NCI-H2107 treated with DMSO at 0.1 percent for 48 hours (cell line): ENCODE measurements at regions not wholly inside any gene's neighbourhood (a gene's known extent, or its start where the extent isn't known, plus 50 kb on each side); places are given as distances from the start of the nearest gene placed in this dataset.
"Not testable (repeated sequence)": the region's sequence is repeated elsewhere in the genome, so short reads cannot be mapped to it uniquely, and the experiment has no call there.

Source experiments
- DNase-seq: peaks from one replicate; lab custom pipeline; 2025; ENCODE audit not compliant: unreplicated experiment; lab: John Stamatoyannopoulos, UW

DNA sequence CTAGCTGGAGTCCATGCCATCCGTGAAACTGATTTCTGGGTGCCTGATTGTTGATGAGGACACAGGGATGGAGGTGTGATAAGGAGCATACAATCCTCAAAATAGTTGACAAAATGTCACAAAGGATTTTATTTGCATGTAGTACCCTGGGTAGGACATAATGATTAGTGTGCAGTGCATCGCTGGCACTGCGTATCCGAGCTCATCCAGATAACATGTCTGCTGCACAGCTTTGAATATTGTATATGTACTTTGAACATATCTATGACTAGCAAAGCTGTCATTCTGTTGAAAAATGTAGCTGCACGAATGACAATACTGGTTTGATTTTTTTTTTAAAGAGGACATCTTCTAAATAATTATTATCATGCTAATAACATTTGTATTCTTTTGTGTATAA, 529.7 kb upstream of the FANCL start:
- no peak for DNase-seq

DNA sequence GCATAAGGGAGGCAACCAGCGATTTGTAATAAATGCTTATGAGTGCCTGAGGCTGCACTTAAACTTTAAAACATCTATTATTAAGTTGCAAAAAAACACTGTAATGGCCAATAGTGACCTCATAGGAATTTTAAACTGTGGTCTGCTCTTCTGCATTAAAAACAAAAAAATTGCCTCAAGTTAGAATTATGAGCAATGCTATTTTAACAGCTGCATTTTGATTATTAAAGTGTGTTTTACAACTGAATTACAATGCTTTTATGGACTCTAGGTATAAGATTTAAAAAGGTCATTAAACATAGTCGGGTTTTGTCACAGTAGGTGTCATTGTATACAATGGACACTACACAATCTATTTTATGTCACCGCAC, 528.7 kb upstream of the FANCL start:
- DNase-seq = no peak

DNA sequence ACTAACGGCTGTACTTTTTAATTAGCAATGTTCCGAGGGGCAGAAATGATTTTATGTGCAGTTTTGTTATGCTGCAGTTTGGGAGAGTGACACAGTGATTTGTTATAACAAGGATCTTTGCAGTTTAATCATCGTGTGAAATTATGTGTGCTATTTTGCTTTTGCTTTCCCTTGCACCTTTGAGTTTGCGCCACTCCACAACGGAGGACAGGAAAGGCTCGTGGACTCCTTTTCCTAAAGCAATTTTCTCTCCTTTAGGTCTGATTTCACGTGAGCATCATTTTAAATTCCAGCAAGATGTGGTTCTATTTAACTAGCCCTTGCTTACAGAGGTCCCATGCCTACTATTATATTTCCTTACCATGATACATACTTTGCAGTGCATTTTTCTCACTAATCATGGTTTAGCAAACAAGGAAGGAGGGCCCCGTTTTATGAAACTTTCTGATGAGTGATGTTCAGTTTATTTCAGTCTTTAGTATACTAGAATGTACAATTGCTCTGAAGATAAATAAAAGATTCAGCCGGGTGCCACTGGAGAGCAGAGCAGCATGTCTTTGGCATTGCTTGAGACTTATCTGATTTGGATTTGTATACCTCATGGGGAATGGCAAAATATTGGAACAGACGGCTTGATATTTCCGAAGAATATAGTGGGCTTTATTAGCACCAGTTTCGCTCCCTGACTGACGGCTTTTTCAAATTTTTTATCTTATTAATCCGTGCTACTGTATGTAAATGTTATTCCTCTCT, 528.2 kb upstream of the FANCL start:
- DNase-seq = no peak

DNA sequence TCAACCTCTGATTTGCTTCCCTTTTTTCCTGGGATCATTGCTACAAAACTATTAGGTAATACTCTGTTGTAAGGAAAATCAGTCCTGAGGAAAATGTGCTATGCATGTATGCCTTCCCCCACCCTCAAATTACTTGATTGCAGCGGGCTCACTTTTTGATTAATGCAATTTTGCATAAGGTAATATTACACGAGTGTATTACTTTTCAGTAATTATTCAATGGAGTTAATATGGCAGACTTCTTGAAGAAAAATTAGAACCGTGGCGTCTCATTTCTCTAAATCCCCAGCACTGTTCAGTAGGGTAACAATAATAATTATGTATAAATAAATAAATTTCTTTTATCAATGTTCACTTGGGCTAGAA, 527.6 kb upstream of the FANCL start:
- DNase-seq = no peak

DNA sequence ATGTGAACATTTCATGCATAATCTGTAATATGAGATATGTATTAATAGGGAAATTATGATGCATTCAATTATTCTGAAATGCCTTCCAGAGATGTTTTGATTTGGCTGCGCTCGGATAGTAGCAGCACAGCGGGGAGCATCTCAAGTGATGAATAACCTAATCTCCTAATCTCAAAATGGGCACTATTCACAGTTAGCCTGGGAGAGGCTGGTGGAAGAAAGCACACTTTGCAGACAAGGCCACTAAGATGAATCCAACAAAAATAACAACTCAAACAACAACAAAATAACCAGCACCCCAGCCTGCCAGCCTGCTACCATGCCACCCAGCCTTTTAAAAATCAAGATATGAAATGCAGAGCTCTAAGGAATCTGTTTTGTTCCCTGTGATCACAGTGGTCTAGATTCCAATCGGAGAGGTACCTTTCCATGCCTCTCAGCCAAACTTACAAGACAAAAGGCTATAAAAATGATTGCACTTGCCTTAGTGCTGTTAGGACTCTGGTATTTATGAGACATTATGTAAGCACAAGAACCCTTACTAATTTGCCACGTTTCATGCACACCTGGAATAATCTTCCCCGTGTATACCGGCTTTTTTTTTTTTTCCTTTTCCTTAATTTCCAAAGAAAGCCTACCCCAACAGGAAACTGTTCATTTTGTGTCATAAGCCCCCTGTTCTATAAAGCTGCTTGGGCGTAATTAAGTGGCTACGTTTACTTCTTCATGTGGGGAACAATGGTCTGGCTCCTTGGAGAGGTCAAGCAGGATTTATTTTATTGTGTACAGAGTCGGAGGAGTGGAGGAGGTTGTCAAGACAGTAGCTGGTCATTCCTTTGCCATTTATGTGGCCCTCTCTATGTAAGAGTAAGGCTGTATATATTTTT, 526.9 kb upstream of the FANCL start:
- no peak for DNase-seq

DNA sequence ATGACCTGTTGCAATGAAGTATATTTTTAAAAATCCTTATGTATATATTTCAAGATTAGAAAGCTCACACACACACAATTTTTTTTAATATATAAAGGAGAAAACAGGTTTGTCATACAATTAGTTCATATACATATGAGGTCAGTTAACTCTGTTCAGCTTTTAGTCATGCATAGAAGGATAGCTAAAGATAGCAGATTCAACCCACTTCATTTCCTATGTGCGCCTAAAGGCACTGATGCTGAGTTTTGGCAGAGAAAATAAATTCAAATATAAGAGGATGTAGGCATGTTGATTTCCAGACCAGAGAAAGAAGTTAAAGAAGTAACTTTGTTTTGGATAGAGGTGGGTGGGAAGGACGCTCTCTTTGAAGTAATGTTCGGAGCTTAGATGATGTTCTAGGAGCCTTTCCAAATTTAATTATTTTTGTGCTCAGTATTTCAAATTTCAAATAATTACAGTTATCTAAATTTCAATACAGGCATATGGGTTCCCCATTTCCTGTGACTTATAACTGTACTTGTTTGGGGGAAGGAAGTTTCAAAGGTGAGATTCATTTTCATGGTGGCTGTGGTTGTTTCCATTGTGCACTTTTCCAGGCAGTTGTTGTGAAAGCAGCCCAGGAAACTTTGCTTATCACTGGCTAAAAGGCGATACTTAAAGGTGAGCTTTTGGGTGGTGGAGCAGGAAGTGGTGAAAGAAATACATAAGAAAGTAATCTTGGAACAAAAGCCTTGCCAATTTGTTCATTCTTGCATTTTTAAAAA, 523.4 kb upstream of the FANCL start:
- DNase-seq = no peak

DNA sequence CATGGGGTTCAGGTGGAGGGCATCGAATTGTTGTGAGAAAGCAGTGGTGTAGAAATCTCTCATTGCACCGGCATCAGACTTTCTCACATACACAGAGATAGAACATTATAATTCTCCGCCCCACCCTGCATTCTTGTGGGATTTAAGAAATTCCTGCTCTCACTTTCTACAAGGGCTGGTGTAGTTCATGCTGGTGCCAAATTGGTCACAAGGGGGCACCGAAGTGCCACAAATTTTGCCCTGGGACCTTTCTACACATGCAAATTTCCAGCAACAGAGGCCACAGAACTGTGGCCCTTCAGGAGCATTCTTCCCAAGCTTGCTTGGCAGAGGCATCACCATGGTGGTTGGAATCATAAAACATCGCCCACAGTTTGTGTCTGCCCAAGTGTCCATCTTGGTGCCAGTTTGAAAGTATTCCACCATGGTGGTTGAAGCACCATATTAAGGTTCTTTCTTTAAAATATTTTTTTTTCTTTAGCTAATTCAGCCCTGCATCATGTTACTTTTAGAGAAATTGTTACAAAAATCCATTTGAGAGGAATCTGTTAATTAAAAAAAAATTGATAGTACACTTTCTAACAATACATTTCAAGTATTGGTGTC, 521.2 kb upstream of the FANCL start:
- peak; percentile 31 for DNase-seq

DNA sequence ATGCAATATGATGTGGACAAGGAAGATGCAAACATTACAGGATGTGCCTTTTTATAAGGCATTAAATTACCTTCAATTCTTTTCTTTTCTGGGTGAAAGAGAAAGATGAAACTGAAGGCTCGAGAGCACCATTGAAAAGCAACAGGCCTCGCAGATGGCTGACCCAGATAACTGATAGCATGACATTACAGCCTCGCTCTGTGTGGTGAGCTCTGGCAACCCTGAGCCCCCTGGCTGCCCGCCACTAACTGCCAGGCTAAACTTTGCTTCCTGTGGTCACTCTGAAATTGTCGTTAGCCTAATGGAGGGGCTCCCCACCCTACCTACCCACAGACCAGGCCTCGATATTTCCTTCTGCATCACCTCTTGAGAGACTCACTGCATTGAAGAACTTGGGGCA, 516.8 kb upstream of the FANCL start:
- no peak for DNase-seq

DNA sequence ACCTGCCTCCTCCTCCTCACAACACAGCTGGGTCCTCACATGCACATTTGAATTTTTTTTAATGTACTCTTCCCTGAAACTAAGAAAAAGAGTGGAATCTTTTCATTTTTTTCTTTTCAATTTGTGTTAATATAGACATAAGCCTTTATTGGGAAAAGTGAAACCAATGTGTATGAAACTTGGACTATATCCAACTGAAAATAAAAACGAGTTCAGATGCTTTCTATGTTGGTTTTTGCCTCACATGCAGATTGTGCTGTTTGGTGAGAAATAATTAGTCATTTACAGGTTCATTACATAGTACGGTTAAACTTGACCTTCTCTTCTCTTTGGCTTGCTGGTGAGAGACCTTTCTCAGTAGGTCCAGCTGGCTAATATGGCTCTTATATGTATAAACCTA, 515.2 kb upstream of the FANCL start:
- DNase-seq = no peak

DNA sequence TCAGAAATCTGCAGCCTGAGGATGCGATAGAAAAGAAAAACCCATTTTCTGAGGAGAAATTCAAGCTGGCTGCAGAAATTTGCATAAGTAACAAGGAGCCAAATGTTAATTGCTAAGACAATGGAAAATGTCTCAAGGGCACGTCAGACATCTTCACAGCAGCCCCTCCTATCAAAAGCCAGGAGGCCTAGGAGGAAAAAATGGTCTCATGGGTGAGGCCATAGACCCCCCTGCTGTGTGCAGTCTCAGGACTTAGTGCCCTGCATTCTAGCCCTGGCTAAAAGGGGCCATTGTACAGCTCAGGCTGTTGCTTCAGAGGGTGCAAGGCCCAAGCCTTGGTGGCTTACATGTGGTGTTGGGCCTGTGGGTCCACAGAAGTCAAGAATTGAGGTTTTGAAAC, 511.4 kb upstream of the FANCL start:
- DNase-seq = not testable (repeated sequence)

DNA sequence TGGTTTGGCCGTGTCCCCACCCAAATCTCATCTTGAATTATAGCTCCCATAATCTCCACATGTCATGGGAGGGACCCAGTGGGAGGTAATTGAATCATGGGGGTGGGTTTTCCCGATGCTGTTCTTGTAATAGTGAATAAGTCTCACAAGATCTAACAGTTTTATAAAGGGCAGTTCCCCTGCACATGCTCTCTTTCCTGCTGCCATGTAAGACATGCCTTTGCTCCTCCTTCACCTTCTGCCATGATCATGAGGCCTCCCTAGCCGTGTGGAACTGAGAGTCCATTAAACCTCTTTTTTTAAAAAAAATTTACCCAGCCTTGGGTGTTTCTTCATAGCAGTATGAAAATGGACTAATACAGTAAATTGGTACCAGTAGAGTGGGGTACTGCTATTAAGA, 510.6 kb upstream of the FANCL start:
- not testable (repeated sequence) for DNase-seq

DNA sequence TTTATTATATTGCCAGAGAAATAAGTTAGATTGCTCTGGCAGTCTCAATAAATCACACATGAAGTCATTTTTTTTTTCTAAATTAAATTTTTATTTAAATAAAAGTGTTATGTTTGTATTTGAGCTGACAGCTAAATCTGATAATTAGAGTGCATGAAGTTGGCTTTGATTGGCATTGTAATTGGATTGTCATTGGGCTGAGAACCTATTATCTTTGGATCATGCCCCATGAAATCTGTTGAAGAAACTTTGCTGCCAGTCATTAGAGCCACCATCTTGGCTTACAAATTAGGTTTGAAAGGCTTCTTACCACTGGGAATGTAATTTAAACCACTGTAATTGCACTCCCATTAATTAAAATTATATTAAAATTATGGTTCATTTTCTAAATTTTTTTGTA, 507.9 kb upstream of the FANCL start:
- no peak for DNase-seq

DNA sequence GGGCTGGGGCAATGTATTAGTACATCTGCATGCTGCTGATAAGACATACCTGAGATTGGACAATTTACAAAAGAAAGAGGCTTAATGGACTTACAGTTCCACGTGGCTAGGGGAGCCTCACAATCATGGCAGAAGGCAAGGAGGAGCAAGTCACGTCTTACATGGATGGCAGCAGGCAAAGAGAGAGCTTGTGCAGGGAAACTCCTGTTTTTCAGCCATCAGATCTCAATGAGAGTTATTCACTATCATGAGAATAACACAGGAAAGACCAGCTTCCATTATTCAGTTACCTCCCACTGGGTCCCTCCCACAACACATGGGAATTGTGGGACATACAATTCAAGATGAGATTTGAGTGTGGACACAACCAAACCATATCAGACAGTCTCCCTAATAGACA, 504.2 kb upstream of the FANCL start:
- not testable (repeated sequence) for DNase-seq

DNA sequence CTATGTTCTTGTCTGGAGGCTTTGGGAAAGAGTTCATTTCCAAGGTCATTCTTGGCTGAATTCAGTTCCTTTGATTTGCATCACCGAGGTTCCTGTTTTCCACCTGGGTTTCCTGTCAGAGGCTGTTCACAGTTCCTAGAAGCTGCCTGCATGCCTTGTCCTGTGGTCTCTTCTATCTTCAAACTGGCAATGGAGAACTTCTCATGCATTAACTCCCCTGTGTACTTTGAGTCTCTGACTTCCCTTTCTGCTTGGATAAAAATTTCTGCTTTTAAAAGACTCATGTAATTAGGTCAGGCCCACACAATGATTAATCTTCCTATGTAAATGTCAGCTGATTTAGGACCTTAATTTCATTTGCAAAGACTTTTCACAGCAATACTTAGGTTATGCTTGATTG, 499.3 kb upstream of the FANCL start:
- DNase-seq = no peak

DNA sequence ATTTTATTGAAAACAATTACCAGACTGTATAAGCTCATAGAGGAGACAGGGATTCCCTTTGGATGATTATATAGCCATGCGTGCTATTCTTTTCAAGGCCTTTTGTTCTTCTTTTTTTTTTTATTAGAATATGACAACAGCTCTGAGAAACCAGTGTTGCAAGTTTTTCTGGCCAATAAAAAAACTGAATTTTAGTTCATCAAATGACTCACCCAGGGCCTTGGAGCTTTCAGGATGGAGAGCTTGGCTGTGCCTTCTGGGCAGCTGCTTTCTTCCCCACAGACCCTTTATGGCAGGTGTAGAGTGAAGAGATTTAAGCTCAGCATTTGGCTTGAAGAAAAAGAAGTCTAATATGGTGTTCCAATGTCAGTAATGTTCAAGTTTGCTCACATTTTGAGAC, 497.9 kb upstream of the FANCL start:
- no peak for DNase-seq

DNA sequence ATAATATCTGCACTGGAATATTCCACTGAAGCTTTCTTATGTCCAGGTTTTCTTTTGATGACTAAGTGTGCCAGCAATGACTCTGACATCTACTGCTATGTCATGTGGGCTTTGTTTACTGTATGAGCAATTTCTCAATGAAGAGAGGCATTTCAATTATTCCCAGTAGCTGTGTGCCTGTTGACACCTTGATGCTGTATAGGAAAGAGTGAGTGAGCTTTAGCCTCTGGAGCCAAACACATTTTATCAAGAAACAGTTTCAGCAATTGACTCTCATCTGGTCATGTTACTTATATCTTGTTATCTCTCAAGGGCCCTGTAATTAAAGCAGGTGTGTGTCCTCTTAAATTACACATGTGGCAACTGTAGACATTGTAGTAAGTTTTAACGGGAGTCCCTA, 493.2 kb upstream of the FANCL start:
- DNase-seq = peak; percentile 40

DNA sequence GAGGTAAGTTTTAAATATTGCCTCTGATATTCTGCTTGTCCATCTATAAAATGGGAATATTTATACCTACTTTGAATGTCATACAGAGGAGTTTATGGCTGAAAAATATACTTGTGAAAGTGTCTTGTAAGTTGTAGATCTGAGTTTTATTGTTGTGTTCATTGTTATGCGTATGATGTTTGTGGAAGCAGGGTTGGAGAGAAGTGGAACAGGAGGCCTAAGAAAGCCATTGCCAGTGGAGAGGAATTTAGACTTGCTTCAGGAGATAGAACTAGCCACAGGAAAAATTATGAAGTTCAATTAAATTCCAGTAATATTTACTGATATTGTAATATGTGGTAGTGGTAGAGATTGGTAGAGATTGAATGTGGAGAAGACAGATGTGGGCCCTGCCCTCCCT, 491.9 kb upstream of the FANCL start:
- DNase-seq = no peak

DNA sequence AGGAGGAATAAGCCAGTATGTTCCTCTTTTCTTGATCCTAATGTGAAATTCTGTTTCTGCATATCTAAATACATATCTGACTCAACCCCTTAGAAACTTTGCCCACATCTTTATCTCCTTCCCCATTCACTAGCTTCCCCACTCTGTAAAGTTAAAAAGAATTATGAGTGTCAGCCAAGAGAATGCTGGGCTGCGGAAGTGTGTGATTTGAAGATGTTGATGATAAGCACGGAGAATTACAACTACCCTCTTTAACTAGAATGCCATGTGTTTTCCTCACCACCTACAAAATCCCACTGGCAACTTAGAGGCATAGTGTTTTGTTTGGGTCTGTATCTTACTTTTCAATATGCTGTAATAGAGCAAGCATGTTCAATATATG, 490.4 kb upstream of the FANCL start:
- DNase-seq = no peak

DNA sequence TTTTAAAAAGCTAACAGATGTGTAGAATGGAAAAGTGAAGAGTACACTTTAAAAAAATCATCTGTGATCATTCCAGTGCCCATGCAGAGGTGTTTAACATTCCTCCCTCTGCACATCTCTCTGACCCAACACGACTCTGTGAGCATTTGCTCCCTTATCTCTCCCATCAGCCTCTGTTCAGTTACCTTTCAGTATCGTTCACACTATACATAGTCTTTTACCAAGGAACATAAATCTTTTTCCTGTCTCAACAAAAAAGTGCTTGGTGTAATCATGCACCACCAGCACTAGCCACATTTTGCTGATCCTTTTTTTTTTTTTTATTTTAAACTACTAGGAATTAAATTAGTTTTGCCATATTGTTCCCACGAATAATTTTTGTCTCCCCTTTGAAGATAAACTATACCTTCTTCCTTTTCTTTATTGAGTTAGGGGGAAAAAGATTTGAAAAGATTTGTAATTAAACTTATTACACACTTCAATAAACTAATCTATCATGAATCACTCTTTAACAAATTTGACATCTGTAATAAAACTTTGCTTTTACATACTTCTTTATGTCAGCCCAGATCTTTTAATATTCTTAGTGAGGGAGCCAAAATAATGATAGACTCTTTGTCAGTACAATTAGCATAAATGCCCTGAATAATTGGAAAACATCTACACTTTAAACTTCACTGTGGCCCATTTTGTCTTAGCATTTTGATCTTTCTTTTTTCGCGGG, 489.8 kb upstream of the FANCL start:
- no peak for DNase-seq

DNA sequence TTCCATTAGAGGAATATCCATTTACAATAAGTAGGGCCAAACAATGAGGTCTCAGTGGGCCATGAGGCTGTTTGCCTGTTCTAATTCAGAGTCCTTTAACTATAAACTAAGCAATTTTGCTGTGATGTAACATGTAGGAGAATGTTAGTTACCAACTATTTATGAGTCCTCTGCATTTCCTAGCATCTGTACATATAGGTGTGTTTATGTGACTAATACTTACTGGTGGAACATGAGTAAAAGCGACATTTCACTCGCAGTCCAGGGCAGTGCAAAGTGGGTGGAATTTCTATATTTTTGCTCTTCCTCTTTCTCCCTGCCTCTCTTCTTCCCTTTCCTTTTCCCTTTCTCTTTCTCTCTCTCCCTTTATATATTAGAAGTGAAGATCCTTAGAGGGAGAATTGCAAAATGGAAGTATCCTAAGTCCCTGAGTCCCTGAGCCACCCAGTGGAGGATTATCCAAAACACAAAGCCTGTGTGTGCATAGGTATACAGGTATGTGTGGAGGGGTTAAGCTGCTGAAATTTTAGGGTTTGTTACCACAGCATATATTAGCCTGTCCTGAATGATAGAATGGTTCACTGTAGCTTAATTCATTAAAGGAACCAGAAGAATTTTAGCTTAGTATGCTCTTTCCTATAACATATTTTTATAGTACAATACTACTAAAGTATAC, 487.0 kb upstream of the FANCL start:
- no peak for DNase-seq
